Upper lobe of left lung (tissue), 6 donors: ENCODE measurements at regions not wholly inside any gene's neighbourhood (a gene's known extent, or its start where the extent isn't known, plus 50 kb on each side); places are given as distances from the start of the nearest gene placed in this dataset.

ENCODE experiments used
- ATAC-seq, 2 donors: fragments of 200-7000 bp; cut with Tn5 transposase; one replicate each; pipeline ENCODE4 v1.9.1; 2022; ENCODE audit warnings: mild to moderate bottlenecking in 2 of 2, moderate library complexity in 2 of 2; ENCODE audit not compliant: low FRiP score in 2 of 2
- DNase-seq, 2 donors: peaks; one replicate each; pipeline ENCODE4 v3.0.0-alpha.2; 2019 to 2020
- H3K27ac ChIP-seq, 4 donors: fragments of 200-600 bp; sonication (generic); one replicate each; pipeline ENCODE4 v1.5.1; 2016 to 2019
- H3K27me3 ChIP-seq, 4 donors: fragments of 200-600 bp; sonication (generic); one replicate each; pipeline ENCODE4 v1.5.1; 2017 to 2019
- H3K36me3 ChIP-seq, 4 donors: fragments of 200-600 bp; sonication (generic); one replicate each; pipeline ENCODE4 v1.5.1; 2016 to 2019
- H3K4me1 ChIP-seq, 4 donors: fragments of 200-600 bp; sonication (generic); one replicate each; pipeline ENCODE4 v1.5.1; 2018 to 2019
- H3K4me3 ChIP-seq, 4 donors: fragments of 200-600 bp; sonication (generic); one replicate each; pipeline ENCODE4 v1.5.1; 2017 to 2019; ENCODE audit warnings: mild to moderate bottlenecking in 2 of 4, moderate library complexity in 1 of 4
- H3K9me3 ChIP-seq, 4 donors: fragments of 200-600 bp; sonication (generic); one replicate each; pipeline ENCODE4 v1.5.1; 2018 to 2019
- EP300 ChIP-seq, 4 donors: sonication (generic); formaldehyde crosslinking; IDR thresholded peaks; one replicate each; pipeline ENCODE4 v1.5.1; 2017; ENCODE audit warnings: antibody characterized with exemption in 4 of 4, control low read depth in 2 of 4
- POLR2A ChIP-seq, 4 donors: fragments of 450-650 bp; IDR thresholded peaks; one replicate each; pipeline ENCODE4 v1.5.1; 2016 to 2017; ENCODE audit warnings: antibody characterized with exemption in 4 of 4, mild to moderate bottlenecking in 2 of 4
- POLR2AphosphoS5 ChIP-seq, 2 donors: sonication (generic); formaldehyde crosslinking; IDR thresholded peaks; one replicate each; pipeline ENCODE4 v1.5.1; 2017; ENCODE audit warnings: antibody characterized with exemption in 2 of 2
- WGBS, 2 donors: methylation state at CpG; one replicate each; pipeline ENCODE4 v1.1.5; 2017 to 2018; 5-methylcytosine and 5-hydroxymethylcytosine counted together
- TF ChIP-seq, protein P1 (sequence below), 6 experiments: fragments of 450-650 bp in 4 of 6; fragments of 200-600 bp in 2 of 6; sonication (generic) in 2 of 6; IDR thresholded peaks; one replicate each; pipeline ENCODE4 v1.5.1; 2016 to 2019; ENCODE audit warnings: antibody characterized with exemption in 6 of 6
- donor health status: DM: no; HTN: no; CAD: no; lungs with moderate emphysema.
- donor health status: DM: no; HTN: yes; CAD: no; lungs with severe emphysema.

DNA sequence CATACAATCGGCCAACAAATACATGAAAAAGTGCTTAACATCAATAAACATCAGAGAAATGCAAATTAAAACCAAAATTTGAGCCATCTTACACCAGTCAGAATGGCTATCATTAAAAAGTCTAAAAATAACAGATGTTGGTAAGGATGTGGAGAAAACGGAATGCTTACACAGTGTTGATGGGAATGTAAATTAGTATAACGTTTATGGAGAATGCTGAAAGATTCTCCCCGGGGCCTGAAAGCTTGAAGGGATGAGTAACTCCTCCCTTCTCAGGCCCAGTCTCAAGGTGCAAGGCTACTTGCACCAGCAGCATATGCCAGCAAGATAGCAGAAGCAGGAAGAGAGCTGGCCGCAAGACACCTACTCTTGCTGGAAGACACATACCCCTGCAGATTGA, 123.7 kb upstream of the NLGN1 start:
- 85% methylated on average over 5 of the region's 5 CpGs for WGBS, 2 donors
- H3K4me3 ChIP-seq, result no peak overlapping the region
- ATAC-seq (no peak), DNase-seq (no peak)
- no peaks in the 10 kb centered on the region for H3K4me1 ChIP-seq
- no peaks in the 10 kb centered on the region for H3K36me3 ChIP-seq
- H3K27ac ChIP-seq, result no peak overlapping the region
- TF ChIP-seq POLR2AphosphoS5 (IDR thresholded peaks at IDR 0.05) (no peak), EP300 (IDR thresholded peaks at IDR 0.05) (no peak), POLR2A (IDR thresholded peaks at IDR 0.05) (no peak)
- TF ChIP-seq, protein P1, sequence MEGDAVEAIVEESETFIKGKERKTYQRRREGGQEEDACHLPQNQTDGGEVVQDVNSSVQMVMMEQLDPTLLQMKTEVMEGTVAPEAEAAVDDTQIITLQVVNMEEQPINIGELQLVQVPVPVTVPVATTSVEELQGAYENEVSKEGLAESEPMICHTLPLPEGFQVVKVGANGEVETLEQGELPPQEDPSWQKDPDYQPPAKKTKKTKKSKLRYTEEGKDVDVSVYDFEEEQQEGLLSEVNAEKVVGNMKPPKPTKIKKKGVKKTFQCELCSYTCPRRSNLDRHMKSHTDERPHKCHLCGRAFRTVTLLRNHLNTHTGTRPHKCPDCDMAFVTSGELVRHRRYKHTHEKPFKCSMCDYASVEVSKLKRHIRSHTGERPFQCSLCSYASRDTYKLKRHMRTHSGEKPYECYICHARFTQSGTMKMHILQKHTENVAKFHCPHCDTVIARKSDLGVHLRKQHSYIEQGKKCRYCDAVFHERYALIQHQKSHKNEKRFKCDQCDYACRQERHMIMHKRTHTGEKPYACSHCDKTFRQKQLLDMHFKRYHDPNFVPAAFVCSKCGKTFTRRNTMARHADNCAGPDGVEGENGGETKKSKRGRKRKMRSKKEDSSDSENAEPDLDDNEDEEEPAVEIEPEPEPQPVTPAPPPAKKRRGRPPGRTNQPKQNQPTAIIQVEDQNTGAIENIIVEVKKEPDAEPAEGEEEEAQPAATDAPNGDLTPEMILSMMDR (IDR thresholded peaks at IDR 0.05), result no peak
- no peaks in the 10 kb centered on the region for H3K27me3 ChIP-seq
- H3K9me3 ChIP-seq, result no peaks in the 10 kb centered on the region

DNA sequence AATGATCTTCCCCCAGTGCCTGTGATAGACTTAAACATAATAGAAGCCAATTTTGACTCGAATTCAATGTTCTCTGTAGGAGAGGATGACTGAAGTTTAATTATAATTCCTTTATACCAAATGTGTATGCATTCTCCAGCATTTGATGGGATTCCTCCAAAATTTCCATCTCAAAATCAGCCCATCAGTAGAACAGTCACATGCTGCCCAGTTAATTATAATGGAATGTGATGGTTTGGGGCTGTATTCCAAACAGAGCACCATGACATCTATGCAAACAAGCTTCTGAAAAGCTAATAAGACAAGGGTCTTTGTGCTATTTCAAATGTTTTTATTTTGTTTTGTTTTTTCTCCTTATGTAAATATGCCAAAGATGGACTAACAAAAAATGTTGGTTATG, 127.7 kb upstream of the SPATA16 start:
- H3K4me3 ChIP-seq, result no peak overlapping the region
- no peaks in the 10 kb centered on the region for H3K4me1 ChIP-seq
- DNase-seq, result no peak
- no peaks in the 10 kb centered on the region for H3K27me3 ChIP-seq
- H3K36me3 ChIP-seq, result no peaks in the 10 kb centered on the region
- H3K27ac ChIP-seq, result no peak overlapping the region
- TF ChIP-seq EP300 (IDR thresholded peaks at IDR 0.05) (no peak), POLR2AphosphoS5 (IDR thresholded peaks at IDR 0.05) (no peak), POLR2A (IDR thresholded peaks at IDR 0.05) (no peak)
- TF ChIP-seq, protein P1 (IDR thresholded peaks at IDR 0.05), result no peak
- no peaks in the 10 kb centered on the region for H3K9me3 ChIP-seq
- no peak for ATAC-seq
- 39 to 63% methylated on average over 1 of the region's 1 CpG for WGBS, 2 donors

DNA sequence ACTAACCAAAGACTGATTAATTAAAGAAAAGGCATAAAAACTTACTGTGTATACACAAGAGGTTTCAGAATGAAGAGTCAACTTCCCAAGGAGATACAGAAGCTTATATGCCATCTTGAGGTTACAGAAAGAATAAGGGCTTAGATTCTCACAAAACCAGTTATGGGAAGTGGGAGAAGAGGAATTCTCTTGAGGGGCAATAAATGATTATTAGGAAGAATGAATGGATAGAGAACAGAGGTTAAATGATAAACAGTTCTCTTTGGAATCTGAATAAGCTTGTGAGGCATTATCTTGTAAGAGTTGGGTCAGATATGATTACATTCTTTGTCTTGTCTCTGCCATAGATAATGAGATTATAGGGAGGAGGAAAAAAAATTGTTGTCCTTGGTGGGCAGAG, 126.7 kb upstream of the SPATA16 start:
- no peak for ATAC-seq
- TF ChIP-seq POLR2A (IDR thresholded peaks at IDR 0.05), result no peak
- TF ChIP-seq EP300 (IDR thresholded peaks at IDR 0.05), result no peak
- TF ChIP-seq, protein P1 (IDR thresholded peaks at IDR 0.05), result no peak
- no peak for TF ChIP-seq POLR2AphosphoS5 (IDR thresholded peaks at IDR 0.05)
- no peak overlapping the region for H3K4me3 ChIP-seq

DNA sequence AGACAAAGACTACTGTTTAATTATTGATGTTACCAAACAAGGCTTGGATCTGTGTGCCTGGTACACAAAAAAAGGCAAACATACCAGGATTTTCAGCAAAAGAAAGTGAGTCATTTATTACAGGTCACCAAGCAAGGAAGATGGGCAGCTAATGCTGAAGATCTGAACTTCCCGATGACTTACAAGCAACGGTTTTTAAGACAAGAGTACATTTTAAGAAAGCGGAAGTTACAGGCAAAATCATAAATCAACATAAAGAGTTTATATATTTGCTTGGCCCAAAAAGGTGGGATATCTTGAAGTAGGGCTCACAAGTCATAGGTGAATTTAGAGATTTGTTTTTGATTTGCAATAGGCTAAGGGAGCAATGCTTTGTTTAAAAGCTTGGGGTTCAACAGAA, 125.4 kb upstream of the SPATA16 start:
- ATAC-seq (no peak), DNase-seq (no peak)
- no peaks in the 10 kb centered on the region for H3K9me3 ChIP-seq
- H3K4me1 ChIP-seq, result no peaks in the 10 kb centered on the region
- 61 to 78% methylated on average over 3 of the region's 3 CpGs for WGBS, 2 donors
- TF ChIP-seq, protein P1 (IDR thresholded peaks at IDR 0.05), result no peak
- no peak for TF ChIP-seq POLR2AphosphoS5 (IDR thresholded peaks at IDR 0.05)
- TF ChIP-seq POLR2A (IDR thresholded peaks at IDR 0.05), result no peak
- TF ChIP-seq EP300 (IDR thresholded peaks at IDR 0.05), result no peak
- H3K36me3 ChIP-seq, result no peaks in the 10 kb centered on the region
- no peak overlapping the region for H3K27ac ChIP-seq
- no peaks in the 10 kb centered on the region for H3K27me3 ChIP-seq
- H3K4me3 ChIP-seq, result no peak overlapping the region

More for the DNA sequence above, 126.7 kb upstream of the SPATA16 start:
- Histone ChIP-seq H3K27me3 (no peaks in the 10 kb centered on the region), H3K9me3 (no peaks in the 10 kb centered on the region), H3K36me3 (no peaks in the 10 kb centered on the region), H3K27ac (no peak overlapping the region), H3K4me1 (no peaks in the 10 kb centered on the region)
- DNase-seq, result no peak

DNA sequence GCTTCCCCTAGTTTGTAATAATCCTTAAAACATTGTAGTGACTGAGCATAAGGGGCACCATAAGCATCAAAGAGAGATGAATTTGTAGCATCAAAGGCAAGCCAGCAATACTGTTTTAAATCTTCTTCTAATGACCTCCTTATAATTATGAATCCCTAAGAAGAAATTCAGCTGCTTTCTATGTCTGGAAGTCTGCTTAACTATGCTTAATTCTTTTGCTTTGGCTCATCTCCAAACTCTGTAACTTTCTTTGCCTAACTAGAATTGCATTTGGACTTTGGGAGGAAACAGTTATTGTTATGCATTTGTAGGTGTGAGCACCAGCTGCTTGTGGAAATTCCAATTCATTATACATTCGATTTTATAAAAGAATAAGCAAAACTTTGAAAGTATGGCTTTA, 117.7 kb upstream of the SPATA16 start:
- DNase-seq (no peak), ATAC-seq (no peak)
- H3K4me3 ChIP-seq, result no peak overlapping the region
- H3K27ac ChIP-seq, result no peak overlapping the region
- no peaks in the 10 kb centered on the region for H3K36me3 ChIP-seq
- 61% methylated on average over 1 of the region's 1 CpG for WGBS, 2 donors
- TF ChIP-seq, protein P1 (IDR thresholded peaks at IDR 0.05), result no peak
- TF ChIP-seq POLR2A (IDR thresholded peaks at IDR 0.05), result no peak
- no peak for TF ChIP-seq POLR2AphosphoS5 (IDR thresholded peaks at IDR 0.05)
- no peaks in the 10 kb centered on the region for H3K9me3 ChIP-seq
- H3K4me1 ChIP-seq, result no peaks in the 10 kb centered on the region
- no peaks in the 10 kb centered on the region for H3K27me3 ChIP-seq
